ENCODE measurements at regions not wholly inside any gene's neighbourhood (a gene's known extent, or its start where the extent isn't known, plus 50 kb on each side); places are given as distances from the start of the nearest gene placed in this dataset.

DNA sequence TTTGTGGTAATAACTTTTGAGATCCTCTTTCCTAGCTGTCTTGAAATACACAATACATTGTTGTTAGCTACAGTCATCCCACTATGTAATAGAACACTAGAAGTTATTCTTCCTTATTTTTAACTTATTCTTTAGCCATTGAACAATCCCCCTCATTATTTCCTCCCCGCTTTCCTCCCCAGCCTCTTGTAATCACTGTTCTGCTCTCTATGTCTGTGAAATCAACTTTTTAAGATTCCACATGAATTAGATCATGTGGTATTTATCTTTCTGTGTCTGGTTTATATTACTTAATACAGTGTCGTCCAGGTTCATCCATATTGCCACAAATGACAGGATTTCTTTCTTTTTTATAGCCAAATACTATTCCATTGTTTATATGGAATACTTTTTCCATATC lies 72.9 kb downstream of the SLC10A2 start:
- DNase-seq: no peak

DNA sequence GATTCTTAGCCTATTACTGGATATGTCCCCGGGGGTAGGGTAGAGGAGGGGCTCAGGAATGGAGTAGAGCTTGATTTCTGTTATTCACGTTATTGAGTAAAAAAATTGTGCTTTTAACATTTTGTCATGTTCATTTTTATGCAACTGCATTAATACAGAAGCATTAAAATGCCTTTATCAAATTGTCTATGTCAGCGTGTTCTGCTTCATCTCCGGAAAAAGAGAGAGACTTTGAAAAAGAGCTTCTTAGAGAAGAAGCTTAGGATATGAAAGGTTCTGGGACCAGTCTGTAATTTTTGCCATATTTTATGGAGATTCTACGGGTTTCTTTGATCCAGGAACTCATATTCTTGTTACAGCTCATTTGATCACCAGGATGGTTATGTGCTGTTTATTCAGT lies 82.0 kb downstream of the SLC10A2 start:
- no peak for DNase-seq

DNA sequence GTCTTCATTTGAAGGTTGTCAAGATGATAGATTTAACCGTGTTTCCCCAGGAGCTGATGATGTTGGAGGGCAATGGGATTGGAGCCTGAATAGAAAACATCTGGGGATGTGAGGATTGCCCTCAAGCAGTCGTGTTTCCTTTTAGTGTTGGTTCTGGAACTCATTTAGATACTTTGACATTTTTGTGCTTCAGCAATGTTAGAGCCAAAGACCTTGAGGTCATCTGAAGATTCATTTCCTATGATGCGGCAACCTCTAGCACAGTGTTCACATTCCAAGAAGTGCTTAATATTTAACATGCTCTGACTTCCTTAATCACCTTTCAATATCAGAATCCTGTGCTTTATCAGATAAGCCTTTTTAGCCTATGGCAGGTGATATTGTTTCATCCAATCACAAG lies 82.7 kb downstream of the SLC10A2 start:
- DNase-seq: no peak

DNA sequence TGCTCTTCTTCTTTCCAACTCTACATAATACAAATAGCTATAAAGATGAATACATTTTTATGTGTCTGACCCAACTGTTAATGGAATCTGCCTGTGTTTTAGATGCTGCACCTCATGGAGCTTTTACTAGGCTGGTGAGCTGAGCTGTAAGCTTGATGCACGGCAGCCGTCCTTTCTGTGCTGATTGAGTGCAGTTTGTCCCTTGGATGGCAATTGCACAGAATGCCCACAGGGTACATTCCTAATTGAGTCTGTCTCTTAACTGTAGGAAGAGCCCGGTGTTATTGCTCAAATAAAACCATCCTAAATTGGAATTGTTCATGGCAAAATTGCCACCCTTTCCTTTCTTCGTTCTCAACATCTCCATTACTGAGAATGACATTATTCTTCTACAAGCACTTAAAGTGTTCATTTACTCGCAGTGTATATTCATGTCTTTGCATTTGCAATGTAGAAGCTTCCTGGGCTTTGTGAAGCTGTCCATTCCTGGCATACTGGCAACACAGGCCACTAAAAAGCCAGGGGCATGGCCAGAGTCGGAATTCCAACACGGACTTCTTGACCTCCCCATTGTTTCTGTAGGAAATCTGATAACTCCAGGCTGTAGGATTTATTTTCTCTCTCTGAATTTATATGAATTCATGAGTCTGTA lies 85.8 kb downstream of the SLC10A2 start:
- no peak for DNase-seq

DNA sequence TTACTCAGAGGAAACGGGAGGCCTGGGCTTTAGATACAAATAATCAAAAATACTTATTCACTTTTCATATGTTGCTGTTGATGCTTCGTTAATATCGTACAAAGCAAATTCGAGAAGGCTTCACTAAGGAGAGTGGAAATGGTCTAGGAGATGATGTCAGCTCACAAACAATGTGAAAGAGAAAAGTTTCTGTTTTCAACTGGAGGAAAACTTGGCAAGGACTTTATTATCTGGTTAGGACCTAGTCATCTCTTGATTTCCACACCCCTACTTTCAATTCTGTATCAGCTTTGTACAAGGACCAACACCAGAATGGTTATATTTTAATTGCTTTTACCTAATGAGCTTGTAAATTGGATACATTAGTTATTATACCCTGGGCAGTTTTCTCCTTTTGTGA lies 88.0 kb downstream of the SLC10A2 start:
- no peak for DNase-seq

DNA sequence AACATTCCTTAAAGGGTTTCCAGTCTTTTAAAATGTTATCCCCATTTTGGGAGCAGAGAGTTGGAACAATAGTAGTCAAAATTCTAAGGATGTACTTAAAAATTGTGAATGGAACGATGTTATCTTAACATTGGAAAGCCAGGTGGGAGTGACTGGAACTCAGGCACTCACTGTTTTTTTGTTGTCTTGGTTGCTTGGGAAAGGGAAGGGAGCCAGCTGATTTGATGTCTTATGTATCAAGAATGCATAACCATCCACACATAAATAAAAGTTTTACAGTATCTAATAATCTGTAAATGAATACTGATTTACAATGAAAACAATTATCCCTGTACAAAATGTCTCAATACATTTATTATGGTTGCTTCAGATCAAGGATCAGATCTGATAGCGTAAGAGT lies 88.7 kb downstream of the SLC10A2 start:
- no peak for DNase-seq

DNA sequence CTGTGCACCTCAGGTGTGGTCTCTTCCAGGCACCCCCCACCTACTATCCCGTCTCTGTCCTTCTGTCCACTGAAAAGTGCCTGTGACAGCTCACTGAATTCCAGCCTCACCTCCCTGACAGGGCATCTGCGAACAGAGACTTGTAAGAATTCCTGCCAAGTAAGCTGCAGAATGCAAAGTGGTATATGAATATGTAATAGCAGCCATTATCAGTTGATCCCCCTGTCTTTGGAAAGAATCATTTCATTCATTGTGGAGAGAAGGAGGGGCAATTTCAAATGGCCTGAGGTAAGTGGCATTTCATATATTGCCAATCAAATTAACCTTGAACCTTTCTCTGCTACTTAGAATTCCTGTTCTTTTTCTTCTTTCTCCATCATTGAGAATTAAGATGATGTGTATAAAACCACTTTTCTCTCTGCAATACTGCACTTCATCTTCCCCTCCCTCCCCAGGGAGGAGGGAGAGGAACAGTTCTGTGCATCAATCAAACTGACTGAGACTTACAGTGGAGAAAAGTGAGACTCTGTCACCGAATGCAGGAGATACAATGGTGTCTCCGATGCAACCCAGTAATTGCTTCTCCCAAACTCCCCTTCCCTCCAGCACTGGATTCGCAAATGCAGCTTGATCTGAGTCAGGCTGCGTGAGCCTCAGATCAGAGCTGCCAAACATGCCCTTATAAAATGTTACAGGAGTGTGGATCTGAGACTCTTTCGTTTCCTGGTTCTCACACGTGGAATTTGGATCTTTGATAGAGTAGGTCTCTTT lies 91.7 kb downstream of the SLC10A2 start:
- DNase-seq: no peak

DNA sequence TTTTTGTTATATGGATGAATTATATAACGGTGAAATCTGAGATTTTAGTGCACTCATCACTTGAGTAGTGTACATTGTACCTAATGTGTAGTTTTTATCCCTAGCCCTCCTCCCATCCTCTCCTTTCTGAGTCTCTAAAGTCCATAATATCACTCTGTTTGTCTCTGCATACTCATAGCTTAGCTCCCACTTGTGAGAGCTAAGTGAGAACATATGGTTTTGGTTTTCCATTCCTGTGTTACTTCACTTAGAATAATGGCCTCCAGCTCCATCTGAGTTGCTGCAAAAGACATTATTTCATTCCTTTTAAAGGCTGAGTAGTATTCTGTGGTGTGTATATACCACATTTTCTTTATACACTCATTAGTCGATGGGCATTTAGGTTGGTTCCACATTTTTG lies 94.0 kb downstream of the SLC10A2 start:
- DNase-seq: no peak

DNA sequence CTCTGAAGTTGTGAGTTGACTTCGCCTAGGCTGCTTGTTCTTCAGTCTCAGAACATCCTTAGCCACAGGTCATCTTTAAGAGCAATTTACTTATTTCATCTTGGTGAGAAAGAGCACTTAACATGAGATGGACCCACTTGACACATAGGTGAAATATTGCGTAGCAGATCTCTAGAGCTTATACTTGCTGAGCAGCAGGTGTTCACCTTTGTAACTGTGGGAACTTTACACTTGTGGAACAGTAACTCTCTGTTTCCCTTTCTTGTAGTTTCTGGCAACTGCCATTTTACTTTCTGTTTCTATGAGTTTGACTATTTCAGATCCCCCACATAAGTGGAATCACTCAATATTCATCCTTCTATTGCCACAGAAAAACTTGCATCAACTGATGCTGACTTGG lies 95.7 kb downstream of the SLC10A2 start:
- DNase-seq: no peak

DNA sequence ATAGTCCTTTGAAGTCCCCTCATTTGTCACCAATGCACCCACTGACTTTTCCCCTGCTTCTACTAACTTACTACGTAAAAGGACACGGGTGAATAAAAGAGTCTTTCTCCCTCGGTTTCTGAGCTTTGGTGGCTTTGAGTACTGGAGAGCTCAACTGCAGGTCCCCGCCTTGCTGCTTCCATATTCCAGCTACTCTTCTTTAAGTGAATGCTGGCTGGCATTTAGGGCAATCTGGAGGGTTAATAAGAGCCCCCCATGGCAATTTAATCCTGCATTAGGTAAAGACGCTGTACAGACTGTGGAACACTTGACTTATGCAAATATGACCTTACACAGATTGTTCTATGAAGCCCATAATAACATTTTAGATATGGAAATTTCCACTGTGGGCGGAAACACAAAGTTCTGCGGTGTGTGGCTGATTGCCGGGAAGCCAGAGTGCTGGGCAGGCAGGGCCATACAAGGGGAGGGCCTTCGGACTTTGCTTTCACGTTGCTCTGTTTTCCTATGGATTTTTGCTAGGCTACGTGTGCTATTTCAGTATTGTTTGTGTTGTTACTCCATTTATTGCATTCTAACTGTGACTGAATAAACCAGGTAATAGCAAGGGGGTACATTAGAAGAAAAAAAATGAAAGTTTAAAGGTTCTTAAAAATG lies 97.5 kb downstream of the SLC10A2 start:
- DNase-seq: no peak

DNA sequence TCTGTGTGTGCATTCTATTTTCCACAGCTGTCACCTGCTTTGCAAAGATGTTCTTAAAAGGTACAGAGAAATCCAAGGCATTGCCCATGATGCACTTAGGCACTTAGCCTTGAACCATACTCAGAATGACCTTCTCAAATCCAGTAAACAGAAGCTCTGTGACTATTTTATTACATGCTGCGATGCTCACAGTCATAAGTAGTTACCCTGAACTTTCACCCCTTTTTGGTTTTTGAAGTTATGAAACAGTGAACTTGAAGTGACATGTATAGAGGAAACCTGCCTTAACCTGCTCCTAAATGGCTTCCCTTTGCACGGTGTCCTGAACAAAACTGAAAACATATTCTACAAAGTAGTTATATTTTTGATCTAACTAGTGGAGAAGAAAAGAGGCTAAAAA lies 100.4 kb downstream of the SLC10A2 start:
- DNase-seq: no peak

DNA sequence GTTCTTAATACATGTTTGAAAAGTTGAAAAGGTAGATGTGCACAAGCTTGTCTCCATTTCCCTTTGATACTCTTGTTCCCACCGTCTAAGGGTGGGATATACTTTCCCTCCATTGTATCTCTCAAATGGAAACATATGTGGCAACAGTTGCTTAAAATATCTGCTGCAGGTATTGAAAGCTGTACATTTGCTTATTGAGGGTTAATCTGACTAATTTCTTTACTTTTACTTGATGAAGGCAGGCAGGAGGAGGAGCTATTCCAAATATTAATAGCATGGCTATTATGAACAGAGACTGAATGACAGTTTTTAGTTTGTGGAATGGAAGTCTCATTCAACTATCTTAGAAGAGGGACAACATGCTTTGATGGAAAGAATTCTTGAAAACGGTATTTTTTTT lies 103.8 kb downstream of the SLC10A2 start:
- no peak for DNase-seq

DNA sequence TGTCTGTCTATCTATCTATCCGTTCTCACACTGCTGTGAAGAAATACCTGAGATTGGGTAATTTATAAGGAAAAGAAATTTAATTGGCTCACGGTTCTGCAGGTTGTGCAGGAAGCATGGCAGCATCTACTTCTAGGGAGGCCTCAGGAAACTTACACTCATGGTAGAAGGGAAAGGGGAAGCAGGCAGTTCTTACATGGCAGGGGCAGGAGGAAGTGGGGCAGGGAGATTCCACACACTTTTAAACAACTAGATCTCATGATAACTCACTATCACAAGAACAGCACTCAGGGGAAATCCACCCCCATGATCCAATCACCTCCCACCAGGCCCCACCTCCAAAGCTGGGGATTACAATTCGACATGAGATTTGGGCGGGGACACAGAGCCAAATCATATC lies 105.3 kb downstream of the SLC10A2 start:
- no peak for DNase-seq

DNA sequence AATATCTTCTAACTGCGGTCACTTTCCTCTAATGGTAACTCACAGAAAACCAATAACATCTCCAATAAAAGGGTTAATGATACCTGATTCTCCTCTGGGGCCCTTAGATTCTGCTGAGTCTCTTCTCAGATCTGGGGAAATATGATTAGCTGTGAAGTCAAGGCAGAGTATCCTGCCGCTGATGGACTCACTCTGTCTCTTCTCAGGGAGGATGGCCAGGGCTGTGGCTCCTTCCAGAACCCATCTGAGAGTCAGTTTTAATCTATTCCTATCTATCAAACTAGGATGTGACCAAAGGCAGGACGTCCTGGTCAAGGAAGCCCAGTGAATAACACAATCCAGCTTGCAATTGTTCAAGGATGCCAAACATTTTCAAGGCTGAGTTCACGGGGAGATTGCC lies 109.8 kb downstream of the SLC10A2 start:
- no peak for DNase-seq

DNA sequence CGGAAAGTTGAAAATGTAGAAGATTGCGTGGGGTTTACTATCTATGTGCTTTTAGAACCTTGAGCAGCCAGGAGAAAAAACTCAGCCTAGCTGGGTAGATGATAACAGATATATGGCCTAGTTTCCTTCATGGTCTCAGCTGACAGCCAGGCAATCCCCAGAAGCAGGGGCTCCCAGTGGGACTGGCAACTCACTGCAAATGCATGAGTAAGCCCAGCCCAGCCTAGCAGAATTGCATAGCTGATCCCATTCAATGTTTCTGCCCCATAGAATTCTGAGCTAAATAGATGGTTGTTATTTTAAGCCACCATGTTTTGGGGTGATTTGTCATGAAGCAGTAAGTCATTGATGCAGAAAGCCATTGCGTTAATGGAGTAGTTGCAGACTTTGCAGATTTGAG lies 108.5 kb downstream of the ERCC5 start:
- DNase-seq: no peak

DNA sequence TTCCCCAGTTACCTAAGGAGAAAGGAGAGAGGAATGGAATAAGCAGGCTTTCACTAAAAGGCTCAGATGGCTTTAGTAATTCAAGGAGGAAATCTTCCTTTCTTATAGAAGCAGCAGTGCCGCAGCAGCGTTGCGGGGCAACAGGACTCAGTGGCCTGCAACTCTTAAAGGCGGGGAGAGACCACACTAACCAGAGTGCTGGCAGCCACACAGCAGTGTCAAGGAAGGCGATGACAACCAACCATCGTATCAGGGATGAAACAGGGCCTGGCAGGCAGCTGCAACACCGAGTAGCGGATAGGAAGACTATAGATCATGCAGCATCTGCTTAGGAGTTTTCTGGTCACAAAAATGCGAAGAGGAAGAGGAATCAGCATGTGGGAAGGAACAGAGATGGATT lies 106.0 kb downstream of the ERCC5 start:
- DNase-seq: no peak

DNA sequence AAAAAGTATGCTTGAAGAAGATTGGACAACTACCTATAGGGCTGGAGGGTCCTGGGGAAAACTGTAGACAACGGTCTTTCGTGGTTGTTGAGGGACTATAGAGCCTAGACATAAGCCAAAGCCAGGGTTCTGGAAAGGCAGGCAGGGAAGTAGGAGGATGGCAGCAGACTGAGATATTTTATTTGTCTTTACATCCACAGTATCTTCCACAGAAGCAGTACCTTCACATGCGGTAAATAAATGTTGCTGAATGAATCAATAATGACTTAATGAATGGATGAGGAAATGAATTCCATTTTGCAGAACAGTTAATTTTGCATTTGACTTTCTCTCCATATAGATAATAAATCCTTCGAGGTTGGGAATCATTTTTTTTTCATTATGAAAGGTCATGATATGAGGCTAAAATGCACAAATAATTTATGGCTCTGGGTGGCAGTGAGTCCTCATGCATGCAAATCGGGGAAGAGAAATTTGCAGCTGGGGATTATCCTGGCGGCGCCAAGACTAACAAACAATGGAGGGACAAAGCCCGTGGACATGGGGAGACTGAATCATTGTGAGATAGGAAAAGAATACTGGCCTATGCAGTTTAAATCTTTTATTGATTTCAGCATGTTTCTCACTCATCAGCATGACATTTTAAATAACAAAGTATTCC lies 102.0 kb downstream of the ERCC5 start:
- peak; percentile 13 for DNase-seq

DNA sequence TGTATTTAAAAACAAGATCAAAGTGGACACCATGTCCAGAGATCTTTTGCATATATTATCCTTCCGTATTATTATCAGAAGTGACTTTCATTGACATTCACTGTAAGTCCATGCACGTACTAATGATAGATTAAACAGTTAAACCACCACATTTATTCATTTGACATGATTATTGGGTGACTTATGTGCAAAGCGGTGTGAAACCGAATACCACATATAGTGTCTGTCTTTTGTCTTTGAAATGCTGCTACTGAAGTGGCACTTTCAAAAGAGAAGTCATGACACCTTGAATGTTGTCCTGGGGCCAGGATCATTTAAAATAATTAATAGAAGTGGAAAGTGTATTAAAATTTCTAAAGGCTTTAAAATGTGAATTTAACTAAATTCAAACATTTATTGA lies 100.1 kb downstream of the ERCC5 start:
- DNase-seq: no peak

DNA sequence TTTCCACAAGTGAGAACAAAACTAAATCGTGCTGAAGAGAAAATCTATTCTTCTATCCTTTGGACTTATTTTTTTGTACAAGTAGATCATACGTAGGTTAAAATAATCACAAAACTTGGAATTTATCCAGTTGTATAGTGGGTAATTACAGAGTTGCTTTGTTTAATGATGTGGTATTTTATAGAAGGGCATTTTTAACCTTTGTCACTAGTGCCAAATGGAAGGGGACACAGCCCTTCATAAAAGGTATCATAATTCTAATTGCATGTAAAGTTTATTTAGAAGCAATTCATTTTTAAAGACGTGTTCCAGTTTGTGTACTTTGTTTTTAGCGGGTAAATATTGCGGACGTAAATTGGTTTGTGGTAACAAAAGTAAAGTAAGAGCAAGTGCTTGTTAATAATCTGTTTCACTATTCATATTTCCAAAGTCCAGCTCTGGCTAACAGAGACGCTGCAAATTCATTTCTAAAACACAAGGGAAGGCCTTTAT lies 99.5 kb downstream of the ERCC5 start:
- peak; percentile 32 for DNase-seq

DNA sequence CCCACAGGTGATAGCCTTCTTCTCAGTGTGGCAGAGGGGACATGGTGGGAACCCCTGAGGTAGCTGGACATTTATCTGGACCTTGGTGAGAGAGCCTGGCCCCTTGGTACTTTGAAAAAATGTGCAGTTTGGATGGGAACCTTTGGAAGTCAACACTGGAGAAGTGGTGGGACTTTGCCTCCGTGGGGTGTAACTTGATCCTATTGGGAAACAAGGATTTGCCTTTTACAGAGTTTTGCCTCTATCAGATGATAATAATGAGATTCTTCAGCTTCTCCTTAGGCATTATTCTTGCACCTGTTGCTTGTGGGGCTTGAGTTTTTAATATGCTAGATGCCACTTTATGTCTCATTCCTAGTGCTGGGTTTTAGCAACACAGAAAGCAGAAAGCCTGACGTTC lies 99.0 kb downstream of the ERCC5 start:
- DNase-seq: no peak

DNA sequence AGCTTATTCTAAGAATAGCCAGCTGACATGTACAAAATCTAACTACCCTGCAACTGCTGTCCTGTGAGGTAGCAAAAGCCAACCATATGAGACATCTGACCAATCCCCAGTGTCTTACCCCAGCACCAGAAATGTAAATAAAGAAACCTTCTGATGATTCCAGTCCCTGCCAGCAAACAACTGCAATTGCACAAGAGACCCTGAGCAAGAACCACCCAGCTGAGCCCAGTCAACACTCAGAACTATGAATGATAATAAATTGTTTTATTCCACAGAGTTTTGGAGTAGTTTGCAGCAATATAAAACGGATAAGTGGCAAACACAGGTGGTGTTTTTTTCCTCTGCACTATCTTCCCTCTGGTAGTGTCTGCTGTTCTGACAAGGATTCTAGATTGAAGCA lies 94.9 kb downstream of the ERCC5 start:
- DNase-seq: no peak

DNA sequence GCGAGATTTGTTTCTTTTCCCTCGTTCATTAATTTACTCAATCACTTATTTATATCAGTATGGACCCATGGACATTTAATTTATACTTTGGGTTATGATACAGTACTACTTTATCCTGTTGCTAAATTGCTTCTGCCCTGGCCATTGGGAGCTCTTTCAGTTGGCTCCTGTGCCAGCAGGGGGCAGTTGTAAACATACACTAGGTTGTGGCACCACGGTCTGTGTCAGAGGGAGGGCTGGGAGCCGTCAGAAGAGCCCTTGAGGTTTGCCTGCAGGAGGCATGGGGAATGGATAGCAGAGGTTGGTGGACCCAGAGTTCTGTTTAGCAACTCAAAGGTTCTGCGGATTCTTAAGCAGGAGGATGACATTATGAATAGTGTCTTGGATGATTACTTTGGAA lies 94.3 kb downstream of the ERCC5 start:
- DNase-seq: no peak

DNA sequence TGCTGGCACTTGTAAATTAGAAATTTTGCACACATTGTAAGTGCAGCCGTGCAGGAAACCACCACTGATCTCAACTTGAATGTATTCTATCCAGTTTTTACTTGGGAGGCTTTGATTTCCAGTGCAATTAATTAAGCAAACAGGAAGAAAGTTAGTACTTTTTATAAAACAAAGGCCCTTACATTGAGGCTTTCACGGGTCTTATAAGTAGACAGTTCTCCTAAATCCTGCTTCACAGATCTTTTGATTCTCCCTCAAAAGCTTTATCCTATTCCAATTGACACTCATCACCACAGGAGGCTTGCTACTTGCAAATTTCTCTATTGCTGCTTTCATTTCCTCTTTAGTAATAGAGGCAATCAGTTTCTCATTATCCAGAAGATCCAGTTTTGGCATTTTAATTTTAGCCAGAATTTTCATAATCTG lies 90.1 kb downstream of the ERCC5 start:
- no peak for DNase-seq

DNA sequence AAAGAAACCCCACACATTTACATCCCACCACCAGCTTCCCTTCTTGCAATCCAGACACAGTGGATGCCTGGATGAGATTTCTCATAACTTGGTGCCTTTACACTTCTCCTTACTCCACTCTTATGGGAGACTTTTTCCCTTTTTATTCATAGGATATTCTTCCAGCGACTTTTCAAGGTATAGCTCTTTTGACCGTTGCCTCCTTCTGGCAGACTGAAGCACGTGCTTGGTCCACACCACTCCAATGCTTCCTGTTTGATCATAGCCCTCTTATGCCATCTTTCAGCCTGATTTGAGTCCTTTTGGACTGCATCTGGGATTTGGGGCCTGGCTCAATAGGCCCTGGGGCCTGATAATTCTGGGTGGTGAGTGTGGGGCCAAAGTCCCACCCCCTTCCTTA lies 87.7 kb downstream of the ERCC5 start:
- no peak for DNase-seq

Measured in NCI-H1092 treated with DMSO at 0.1 percent for 48 hours (cell line).